ENCODE measurements at regions not wholly inside any gene's neighbourhood (a gene's known extent, or its start where the extent isn't known, plus 50 kb on each side); places are given as distances from the start of the nearest gene placed in this dataset.

DNA sequence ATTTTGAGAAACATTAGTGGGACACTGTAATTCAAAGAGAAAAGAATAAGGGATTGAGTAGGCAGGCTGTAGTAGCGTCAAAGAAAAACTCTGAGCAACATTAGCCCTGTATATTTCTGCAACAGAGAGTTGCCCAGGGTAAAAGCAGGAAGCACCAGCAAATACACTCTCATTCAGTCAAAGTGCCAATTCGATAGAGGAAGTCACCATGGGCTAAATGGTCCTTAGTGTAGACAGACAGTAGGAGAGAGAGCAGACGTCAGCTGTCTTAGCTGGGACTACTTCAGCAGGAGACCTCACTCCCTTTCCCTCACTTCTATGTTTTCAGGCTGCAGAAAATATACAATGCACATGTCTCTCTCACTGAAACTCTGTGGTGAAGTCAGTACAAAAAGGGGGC, 2073.8 kb upstream of the TENM3 start:
- FAIRE-seq (no peak), DNase-seq (ENCODE audit: low read depth, low spot score) (no peak), ATAC-seq (peak; percentile 21; the same call in 1 of the 3 replicates)
- Histone ChIP-seq H3K36me3 (ENCODE audit: control insufficient read depth in 2 of 2, insufficient read depth in 2 of 2, low read length in 1 of 2) (no peaks in the 10 kb centered on the region), H2AFZ (ENCODE audit: control insufficient read depth, low read depth, low read length) (no peak overlapping the region), H3K27ac (ENCODE audit: control insufficient read depth, insufficient read depth) (no peak overlapping the region), H4K20me1 (ENCODE audit: control insufficient read depth, insufficient read depth) (no peaks in the 10 kb centered on the region), H3K27me3 (replicated peaks in 1 of 2; ENCODE audit: control insufficient read depth in 2 of 2, insufficient read depth in 2 of 2, low read length in 1 of 2) (no peaks in the 10 kb centered on the region), H3K79me2 (ENCODE audit: control insufficient read depth, insufficient read depth, low read length) (no peaks in the 10 kb centered on the region), H3K4me2 (ENCODE audit: control insufficient read depth, insufficient read depth) (no peak overlapping the region), H3K9ac (ENCODE audit: control insufficient read depth, insufficient read depth, low read length) (no peak overlapping the region), H3K4me3 (no peak overlapping the region), H3K4me1 (ENCODE audit: control insufficient read depth, insufficient read depth, low read length) (no peaks in the 10 kb centered on the region), H3K9me3 (replicated peaks; ENCODE audit: control insufficient read depth, insufficient read depth, low read length) (no peaks in the 10 kb centered on the region)
- RAD21 ChIA-PET (ENCODE audit: unreplicated experiment): no interaction called here
- 33% methylated on average over 3 of the region's 3 CpGs for WGBS (ENCODE audit: insufficient coverage, insufficient replicate concordance, low lambda C conversion rate, missing lambda C conversion rate)
- TF ChIP-seq NR2C1 (IDR thresholded peaks at IDR 0.05) (no peak), SPI1 (IDR thresholded peaks at IDR 0.05; ENCODE audit: borderline replicate concordance, insufficient read depth, low read depth, low read length) (0 out of 2 replicates have a peak, but pooled peaks have one; percentile 10)
- in situ Hi-C loops (cut with MboI) (no loop called here), intact Hi-C loops (cut with micrococcal nuclease; ENCODE audit: unreplicated experiment) (no loop called here)
- CTCF ChIA-PET: no interaction called here
- no TSS peak for BruUV-seq (replicated peaks)
- POLR2A ChIA-PET: no interaction called here
- SMC1A ChIA-PET (ENCODE audit: uncharacterized antibody, unreplicated experiment): interaction anchor here (1.0 kb wide), 1 partner anchor 57 kb away, joined by 3 read pairs; no protein-coding TSS in a partner anchor

DNA sequence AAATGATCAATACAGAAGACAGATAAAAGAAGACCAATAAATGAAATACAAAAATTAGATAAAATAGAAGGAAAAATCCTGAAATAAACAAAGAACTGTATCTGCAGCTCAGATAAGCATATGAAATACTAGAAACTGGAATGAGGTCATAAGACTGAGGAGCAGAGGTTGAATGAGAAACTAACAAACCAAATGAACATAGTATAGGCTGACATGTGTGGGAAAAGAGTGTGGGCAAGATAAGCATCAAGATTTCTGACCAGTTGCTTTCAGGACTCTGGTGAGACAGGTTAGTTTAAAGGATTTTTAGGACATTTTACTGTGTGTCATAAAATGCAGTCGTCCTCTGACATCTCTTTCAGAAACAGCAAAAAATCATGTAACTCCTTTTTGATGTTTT, 2073.2 kb upstream of the TENM3 start:
- Histone ChIP-seq H3K27me3 (replicated peaks in 1 of 2; ENCODE audit: control insufficient read depth in 2 of 2, insufficient read depth in 2 of 2, low read length in 1 of 2) (no peaks in the 10 kb centered on the region), H3K36me3 (ENCODE audit: control insufficient read depth in 2 of 2, insufficient read depth in 2 of 2, low read length in 1 of 2) (no peaks in the 10 kb centered on the region), H4K20me1 (ENCODE audit: control insufficient read depth, insufficient read depth) (no peaks in the 10 kb centered on the region), H3K9me3 (replicated peaks; ENCODE audit: control insufficient read depth, insufficient read depth, low read length) (no peaks in the 10 kb centered on the region), H3K9ac (ENCODE audit: control insufficient read depth, insufficient read depth, low read length) (no peak overlapping the region), H3K27ac (ENCODE audit: control insufficient read depth, insufficient read depth) (no peak overlapping the region), H3K4me3 (no peak overlapping the region), H3K4me2 (ENCODE audit: control insufficient read depth, insufficient read depth) (no peak overlapping the region), H3K4me1 (ENCODE audit: control insufficient read depth, insufficient read depth, low read length) (no peaks in the 10 kb centered on the region), H3K79me2 (ENCODE audit: control insufficient read depth, insufficient read depth, low read length) (no peaks in the 10 kb centered on the region), H2AFZ (ENCODE audit: control insufficient read depth, low read depth, low read length) (no peak overlapping the region)
- ChIA-PET POLR2A (no interaction called here), RAD21 (ENCODE audit: unreplicated experiment) (interaction anchor here (1.3 kb wide), 1 partner anchor 33 kb away, joined by 6 read pairs; no protein-coding TSS in a partner anchor), CTCF (interaction anchor here (1.3 kb wide), 1 partner anchor 464 kb away, joined by 3 read pairs; no protein-coding TSS in a partner anchor), SMC1A (ENCODE audit: uncharacterized antibody, unreplicated experiment) (interaction anchor here (1.0 kb wide), 1 partner anchor 57 kb away, joined by 3 read pairs; no protein-coding TSS in a partner anchor)
- BruUV-seq (replicated peaks): no TSS peak
- in situ Hi-C loops (cut with MboI) (no loop called here), intact Hi-C loops (cut with micrococcal nuclease; ENCODE audit: unreplicated experiment) (no loop called here)
- FAIRE-seq (no peak), ATAC-seq (no peak), DNase-seq (ENCODE audit: low read depth, low spot score) (no peak)
- TF ChIP-seq SIX5 (IDR thresholded peaks at IDR 0.05; ENCODE audit: low read depth, low read length, severe bottlenecking) (no peak), MTA3 (IDR thresholded peaks at IDR 0.05; ENCODE audit: borderline replicate concordance, low read length) (no peak)
- TF ChIP-seq, protein P1, sequence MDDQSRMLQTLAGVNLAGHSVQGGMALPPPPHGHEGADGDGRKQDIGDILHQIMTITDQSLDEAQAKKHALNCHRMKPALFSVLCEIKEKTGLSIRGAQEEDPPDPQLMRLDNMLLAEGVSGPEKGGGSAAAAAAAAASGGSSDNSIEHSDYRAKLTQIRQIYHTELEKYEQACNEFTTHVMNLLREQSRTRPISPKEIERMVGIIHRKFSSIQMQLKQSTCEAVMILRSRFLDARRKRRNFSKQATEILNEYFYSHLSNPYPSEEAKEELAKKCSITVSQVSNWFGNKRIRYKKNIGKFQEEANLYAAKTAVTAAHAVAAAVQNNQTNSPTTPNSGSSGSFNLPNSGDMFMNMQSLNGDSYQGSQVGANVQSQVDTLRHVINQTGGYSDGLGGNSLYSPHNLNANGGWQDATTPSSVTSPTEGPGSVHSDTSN (IDR thresholded peaks at IDR 0.05; ENCODE audit: insufficient replicate concordance, low read depth, low read length): no peak
- 4% methylated on average over 1 of the region's 1 CpG for WGBS (ENCODE audit: insufficient coverage, insufficient replicate concordance, low lambda C conversion rate, missing lambda C conversion rate)

Data from GM12878 (cell line).